ENCODE measurements at regions not wholly inside any gene's neighbourhood (a gene's known extent, or its start where the extent isn't known, plus 50 kb on each side); places are given as distances from the start of the nearest gene placed in this dataset.

- TF ChIP-seq CTCF (IDR thresholded peaks at IDR 0.05) (no peak), EZH2 (IDR thresholded peaks at IDR 0.05; ENCODE audit: borderline replicate concordance, insufficient read depth, low read depth, low read length, poor library complexity, severe bottlenecking) (no peak)
Measured at GRCh38 chr7:41046221-41046761, 656.6 kb downstream of the INHBA start.

GRCh38 chr7:41045556-41046123, 657.2 kb downstream of the INHBA start:
- ChIA-PET POLR2A (no interaction called here), CTCF (no interaction called here)
- no peaks in the 10 kb centered on the region for H3K4me1 Mint-ChIP-seq
- no peak overlapping the region for H3K9ac ChIP-seq (ENCODE audit: low read length)
- H3K4me3 ChIP-seq (ENCODE audit: control extremely low read depth in 1 of 5, extremely low read depth in 1 of 5, insufficient read depth in 1 of 5, low read depth in 2 of 5, low read length in 4 of 5), result no peak overlapping the region
- H3K27me3 ChIP-seq (replicated peaks in 1 of 4; ENCODE audit: control extremely low read depth in 1 of 4, control insufficient read depth in 3 of 4, insufficient read depth in 4 of 4, low read length in 3 of 4), result peaks cover 0 to 3% (median 0%) of the 10 kb centered on the region in 4 experiments
- no peak overlapping the region for H3K4me3 Mint-ChIP-seq
- no peaks in the 10 kb centered on the region for H3K4me1 ChIP-seq (ENCODE audit: control insufficient read depth in 2 of 2, insufficient read depth in 2 of 2, low read length in 2 of 2)
- H3K27ac Mint-ChIP-seq, result no peak overlapping the region
- no CpG with 5 or more reads among the region's 3 CpGs for WGBS (ENCODE audit: insufficient coverage)
- no peak overlapping the region for H3K27ac ChIP-seq (ENCODE audit: low read length in 2 of 2)
- no peaks in the 10 kb centered on the region for H3K36me3 ChIP-seq (replicated peaks in 1 of 2; ENCODE audit: control extremely low read depth in 1 of 2, control insufficient read depth in 1 of 2, extremely low read depth in 1 of 2, insufficient read depth in 2 of 2, low read length in 1 of 2)
- H3K27me3 Mint-ChIP-seq, result no peaks in the 10 kb centered on the region
- H3K4me2 ChIP-seq (replicated peaks; ENCODE audit: low read depth, low read length, poor library complexity, severe bottlenecking), result no peak overlapping the region
- no peaks in the 10 kb centered on the region for H4K20me1 ChIP-seq (ENCODE audit: control insufficient read depth, insufficient read depth, low read length, poor library complexity, severe bottlenecking)
- H3K9me3 Mint-ChIP-seq (ENCODE audit: insufficient read depth), result no peaks in the 10 kb centered on the region
- no peak for ATAC-seq (ENCODE audit: low read depth)
- no peaks in the 10 kb centered on the region for H3K79me2 ChIP-seq (ENCODE audit: control insufficient read depth, insufficient read depth, low read length)
- peaks cover 0 to 5% (median 3%) of the 10 kb centered on the region in 3 donors for H3K9me3 ChIP-seq (ENCODE audit: control extremely low read depth in 1 of 3, control insufficient read depth in 2 of 3, insufficient read depth in 1 of 3, low read length in 2 of 3)
- TF ChIP-seq EZH2 (IDR thresholded peaks at IDR 0.05; ENCODE audit: borderline replicate concordance, insufficient read depth, low read depth, low read length, poor library complexity, severe bottlenecking) (no peak), CTCF (IDR thresholded peaks at IDR 0.05) (no peak)
- intact Hi-C loops (cut with micrococcal nuclease), result no loop called here
- H2AFZ ChIP-seq (ENCODE audit: insufficient read depth, low read depth, low read length, poor library complexity, severe bottlenecking), result no peak overlapping the region
- DNase-seq, result no peak

More at GRCh38 chr7:41046221-41046761, 656.6 kb downstream of the INHBA start:
- Histone ChIP-seq H3K36me3 (replicated peaks in 1 of 2; ENCODE audit: control extremely low read depth in 1 of 2, control insufficient read depth in 1 of 2, extremely low read depth in 1 of 2, insufficient read depth in 2 of 2, low read length in 1 of 2) (no peaks in the 10 kb centered on the region), H3K27me3 (replicated peaks in 1 of 4; ENCODE audit: control extremely low read depth in 1 of 4, control insufficient read depth in 3 of 4, insufficient read depth in 4 of 4, low read length in 3 of 4) (peaks cover 0 to 3% (median 0%) of the 10 kb centered on the region in 4 experiments), H3K4me1 (ENCODE audit: control insufficient read depth in 2 of 2, insufficient read depth in 2 of 2, low read length in 2 of 2) (no peaks in the 10 kb centered on the region), H3K4me2 (replicated peaks; ENCODE audit: low read depth, low read length, poor library complexity, severe bottlenecking) (no peak overlapping the region), H3K79me2 (ENCODE audit: control insufficient read depth, insufficient read depth, low read length) (no peaks in the 10 kb centered on the region), H3K27ac (ENCODE audit: low read length in 2 of 2) (no peak overlapping the region), H2AFZ (ENCODE audit: insufficient read depth, low read depth, low read length, poor library complexity, severe bottlenecking) (no peak overlapping the region), H3K9me3 (ENCODE audit: control extremely low read depth in 1 of 3, control insufficient read depth in 2 of 3, insufficient read depth in 1 of 3, low read length in 2 of 3) (peaks cover 0 to 5% (median 3%) of the 10 kb centered on the region in 3 donors), H4K20me1 (ENCODE audit: control insufficient read depth, insufficient read depth, low read length, poor library complexity, severe bottlenecking) (no peaks in the 10 kb centered on the region), H3K9ac (ENCODE audit: low read length) (no peak overlapping the region), H3K4me3 (ENCODE audit: control extremely low read depth in 1 of 5, extremely low read depth in 1 of 5, insufficient read depth in 1 of 5, low read depth in 2 of 5, low read length in 4 of 5) (no peak overlapping the region)
- intact Hi-C loops (cut with micrococcal nuclease), result no loop called here
- Mint-ChIP-seq H3K9me3 (ENCODE audit: insufficient read depth) (no peaks in the 10 kb centered on the region), H3K27ac (no peak overlapping the region), H3K27me3 (no peaks in the 10 kb centered on the region), H3K4me3 (no peak overlapping the region), H3K4me1 (no peaks in the 10 kb centered on the region)
- ATAC-seq (ENCODE audit: low read depth) (no peak), DNase-seq (no peak)
- CTCF ChIA-PET, result no interaction called here
- POLR2A ChIA-PET, result no interaction called here
- WGBS (ENCODE audit: insufficient coverage), result 93% methylated on average over 6 of the region's 7 CpGs
